IPS-NIHi11 (cell line): ENCODE measurements at regions not wholly inside any gene's neighbourhood (a gene's known extent, or its start where the extent isn't known, plus 50 kb on each side); places are given as distances from the start of the nearest gene placed in this dataset.

ENCODE experiments used
- DNase-seq: peaks from one replicate; pipeline ENCODE4 v3.0.0; 2012; ENCODE audit warnings: mixed read lengths, low spot score

DNA sequence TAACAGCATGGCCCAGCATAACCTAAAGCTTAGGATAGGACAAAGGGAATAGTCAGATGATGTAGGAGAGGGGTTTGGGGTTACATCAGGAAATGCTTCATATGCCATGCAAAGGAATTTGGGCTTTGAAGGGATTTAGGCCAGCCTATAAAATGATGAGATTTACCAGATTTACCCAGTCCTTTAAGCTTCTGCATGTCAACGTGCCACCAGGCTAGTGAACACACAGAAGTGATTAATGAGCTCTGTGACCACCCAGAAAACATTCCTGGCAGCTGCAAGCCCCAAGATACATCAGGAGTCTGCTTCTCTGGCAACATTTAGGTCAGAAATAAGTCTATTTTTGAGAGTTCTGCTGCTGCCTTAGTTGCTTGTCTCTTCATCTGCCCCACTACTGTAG is 118.3 kb downstream of the LRIG3 start:
- DNase-seq, result no peak

DNA sequence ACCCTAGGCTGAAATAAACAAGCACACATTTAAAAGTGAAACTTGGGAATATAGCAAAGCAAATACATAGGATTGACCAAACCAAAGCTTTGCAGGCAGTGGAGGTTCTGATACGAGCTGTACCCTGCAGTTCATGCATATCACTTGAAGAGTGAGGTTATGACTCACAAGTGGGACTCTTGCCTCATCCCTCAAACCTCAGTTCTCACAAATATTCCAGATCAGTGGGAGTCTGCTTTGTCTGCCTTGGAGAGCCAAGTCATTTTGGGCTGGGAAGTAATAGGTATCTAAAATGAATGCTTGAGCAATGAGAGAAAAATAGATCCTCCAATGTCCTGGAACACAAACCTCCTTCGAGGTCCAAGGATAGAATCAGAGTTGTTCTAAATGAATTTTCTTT is 116.4 kb downstream of the LRIG3 start:
- no peak for DNase-seq

DNA sequence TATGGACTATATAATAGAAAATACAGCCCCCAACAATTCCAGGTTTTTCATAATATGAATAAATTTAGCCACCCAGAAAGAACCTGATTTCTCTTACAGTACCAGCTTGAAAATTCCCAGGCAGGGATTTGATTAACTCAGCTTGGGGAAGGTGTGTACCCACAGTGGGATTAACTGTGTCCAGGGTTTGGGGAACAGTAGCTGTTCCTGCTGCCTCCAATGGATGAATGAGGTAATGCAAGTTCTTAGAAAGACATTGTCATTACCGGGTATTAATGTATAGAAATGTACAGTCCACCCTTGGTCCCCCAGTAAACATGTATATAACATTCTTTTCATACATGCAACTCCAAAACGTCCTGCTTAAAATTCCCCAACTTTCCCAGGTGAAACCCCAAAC is 115.6 kb downstream of the LRIG3 start:
- peak; percentile 34 for DNase-seq

- no peak for DNase-seq
Measured at GRCh38 chr12:58809064-58809607, 111.2 kb downstream of the LRIG3 start.

GRCh38 chr12:58811346-58811745 is 109.0 kb downstream of the LRIG3 start:
- no peak for DNase-seq

DNA sequence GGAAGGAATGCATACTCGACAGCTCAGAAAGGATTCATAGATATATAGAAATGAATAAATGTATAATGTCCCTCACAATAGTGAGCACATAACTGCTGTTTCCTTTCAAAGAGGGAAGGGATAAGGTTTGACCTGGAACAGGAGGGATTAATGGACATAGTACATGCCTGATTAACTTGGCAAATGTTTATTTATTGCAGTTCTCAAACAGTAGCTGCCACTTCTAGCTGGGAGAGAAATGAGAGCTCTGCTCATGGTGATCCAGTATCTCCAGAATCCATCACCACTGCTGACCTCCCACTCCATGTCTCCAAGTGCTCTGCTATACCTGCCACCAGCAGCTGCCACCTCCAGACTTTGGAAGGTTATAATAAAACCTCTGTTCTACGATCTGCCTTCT is 108.1 kb downstream of the LRIG3 start:
- DNase-seq, result no peak

DNA sequence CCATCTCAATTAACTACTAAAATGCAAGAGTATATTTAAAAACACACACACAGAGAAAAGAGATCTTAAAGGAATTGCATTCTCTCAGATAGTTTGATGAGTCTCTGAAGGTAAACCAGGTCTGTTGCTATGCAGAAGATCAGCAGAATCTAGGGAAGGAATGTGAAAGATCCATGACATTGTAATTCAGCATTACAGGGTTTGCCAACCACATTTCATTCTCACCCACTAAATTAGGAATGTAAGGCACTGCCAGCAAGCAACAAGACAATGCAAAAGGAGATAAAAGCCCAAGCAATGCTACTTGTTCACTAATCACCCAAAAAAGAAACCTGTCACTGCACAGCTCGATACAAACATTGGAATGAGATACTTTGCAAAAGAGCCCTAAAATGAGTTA is 106.3 kb downstream of the LRIG3 start:
- no peak for DNase-seq

DNA sequence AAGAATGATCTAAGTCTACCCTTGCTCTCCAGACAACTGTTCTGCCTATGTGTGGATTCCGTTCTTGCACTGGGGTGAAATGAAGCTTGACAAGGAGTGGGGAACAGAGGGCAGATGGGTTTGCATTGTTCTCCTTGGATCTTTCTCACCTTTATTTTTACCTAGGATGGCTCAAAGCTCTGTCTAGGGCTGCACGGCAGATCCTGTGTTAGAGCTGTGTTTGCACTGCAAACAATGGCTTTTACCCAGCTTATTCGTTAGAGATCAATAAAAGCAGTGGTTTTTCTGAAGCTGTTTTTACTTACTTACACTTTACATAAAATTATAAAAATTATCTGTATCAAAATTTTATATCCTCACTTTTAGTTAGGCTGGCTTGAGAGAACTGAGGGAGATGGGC is 105.1 kb downstream of the LRIG3 start:
- DNase-seq, result no peak

GRCh38 chr12:58818546-58818945 is 101.8 kb downstream of the LRIG3 start:
- no peak for DNase-seq

DNA sequence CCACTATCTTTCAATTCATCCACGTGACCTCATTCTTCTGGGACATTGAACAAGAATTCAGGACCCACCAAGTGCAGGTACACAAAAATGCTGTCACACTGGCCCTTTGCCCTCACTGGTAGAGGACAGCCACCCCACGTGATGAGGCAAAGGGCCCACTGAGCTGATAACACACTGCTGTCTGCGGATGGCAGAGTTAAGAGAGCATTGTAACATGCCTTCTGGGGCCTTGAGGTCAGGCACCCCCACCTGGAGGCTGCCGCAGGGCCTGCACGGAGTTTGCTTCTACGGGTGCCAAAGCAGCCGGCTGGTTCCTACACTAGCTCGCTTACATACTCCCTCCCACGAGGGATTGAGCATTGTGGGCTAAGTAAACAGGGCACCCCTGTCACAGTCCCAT is 101.0 kb downstream of the LRIG3 start:
- DNase-seq, result peak; percentile 16

GRCh38 chr12:58819985-58820384 is 100.3 kb downstream of the LRIG3 start:
- DNase-seq, result no peak
